Coronary artery (tissue), 2 donors: ENCODE measurements at regions not wholly inside any gene's neighbourhood (a gene's known extent, or its start where the extent isn't known, plus 50 kb on each side); places are given as distances from the start of the nearest gene placed in this dataset.

Source experiments
- DNase-seq: peaks from one replicate; pipeline ENCODE4 v3.0.0-alpha.2; 2017; ENCODE audit warnings: low spot score
- H3K27ac ChIP-seq, 2 donors: fragments of 200-600 bp; sonication (generic); one replicate each; pipeline ENCODE4 v1.5.1; 2016 to 2019
- H3K4me3 ChIP-seq: fragments of 200-600 bp; sonication (generic); 2 replicates; pipeline ENCODE4 v1.5.1; 2016; ENCODE audit warnings: mild to moderate bottlenecking, moderate library complexity
- CTCF ChIP-seq: fragments of 200-600 bp; sonication (generic); IDR thresholded peaks from one replicate; pipeline ENCODE4 v1.5.1; 2019; ENCODE audit warnings: antibody characterized with exemption

GRCh38 chr15:53107855-53108254, 317.7 kb upstream of the ONECUT1 start:
- DNase-seq: no peak
- no peak overlapping the region for H3K4me3 ChIP-seq
- no peak for TF ChIP-seq CTCF
- H3K27ac ChIP-seq: no peak overlapping the region

GRCh38 chr15:53106505-53107286, 316.6 kb upstream of the ONECUT1 start:
- H3K27ac ChIP-seq: no peak overlapping the region
- no peak for TF ChIP-seq CTCF
- no peak for DNase-seq
- no peak overlapping the region for H3K4me3 ChIP-seq

GRCh38 chr15:53102483-53102882, 312.3 kb upstream of the ONECUT1 start:
- Histone ChIP-seq H3K4me3 (no peak overlapping the region), H3K27ac (no peak overlapping the region)
- TF ChIP-seq CTCF: no peak
- no peak for DNase-seq

GRCh38 chr15:53080484-53080883, 290.3 kb upstream of the ONECUT1 start:
- Histone ChIP-seq H3K4me3 (no peak overlapping the region), H3K27ac (no peak overlapping the region)
- no peak for DNase-seq
- no peak for TF ChIP-seq CTCF

GRCh38 chr15:53074221-53074620, 284.1 kb upstream of the ONECUT1 start:
- TF ChIP-seq CTCF: no peak
- no peak for DNase-seq
- no peak overlapping the region for H3K27ac ChIP-seq
- no peak overlapping the region for H3K4me3 ChIP-seq

GRCh38 chr15:53072077-53072476, 281.9 kb upstream of the ONECUT1 start:
- no peak for TF ChIP-seq CTCF
- no peak overlapping the region for H3K4me3 ChIP-seq
- DNase-seq: no peak
- no peak overlapping the region for H3K27ac ChIP-seq

- Histone ChIP-seq H3K27ac (no peak overlapping the region), H3K4me3 (no peak overlapping the region)
- no peak for DNase-seq
- no peak for TF ChIP-seq CTCF
Observed at GRCh38 chr15:53068636-53069035, 278.5 kb upstream of the ONECUT1 start.
